HG03139 (cell line): ENCODE measurements at regions not wholly inside any gene's neighbourhood (a gene's known extent, or its start where the extent isn't known, plus 50 kb on each side); places are given as distances from the start of the nearest gene placed in this dataset.

Experiments
- ATAC-seq: cut with Tn5 transposase; IDR thresholded peaks from one replicate; pipeline ENCODE4 v1.9.1; 2021; ENCODE audit not compliant: unreplicated experiment

DNA sequence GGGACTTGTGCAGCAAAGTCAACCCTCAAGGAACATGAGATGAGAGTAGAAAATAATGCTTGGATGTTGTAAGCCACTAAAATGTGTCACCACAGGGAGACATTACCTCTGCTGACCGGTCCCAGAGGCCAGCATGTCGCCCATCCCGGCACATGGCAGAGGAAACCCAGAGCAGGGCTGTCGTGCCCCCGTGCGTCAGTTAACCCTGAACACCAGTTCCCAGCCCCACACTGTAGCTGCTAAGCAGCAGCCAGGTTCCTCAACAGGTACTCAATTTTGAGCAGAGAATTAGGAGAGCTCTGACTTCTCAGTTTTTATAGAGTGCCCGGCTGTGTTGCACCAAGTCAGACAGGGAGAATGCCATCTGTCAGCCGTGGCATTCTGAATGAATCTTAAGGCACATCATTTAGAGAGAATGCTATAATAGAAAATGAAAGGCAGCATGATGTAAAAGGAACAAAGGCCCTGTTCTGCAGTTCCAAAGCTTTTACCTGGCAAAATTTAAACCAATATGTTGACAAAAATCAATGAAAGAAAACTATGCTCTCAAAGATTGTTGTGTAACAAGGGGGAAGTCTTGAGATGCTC lies 307.9 kb downstream of the METTL4 start:
- no peak for ATAC-seq

DNA sequence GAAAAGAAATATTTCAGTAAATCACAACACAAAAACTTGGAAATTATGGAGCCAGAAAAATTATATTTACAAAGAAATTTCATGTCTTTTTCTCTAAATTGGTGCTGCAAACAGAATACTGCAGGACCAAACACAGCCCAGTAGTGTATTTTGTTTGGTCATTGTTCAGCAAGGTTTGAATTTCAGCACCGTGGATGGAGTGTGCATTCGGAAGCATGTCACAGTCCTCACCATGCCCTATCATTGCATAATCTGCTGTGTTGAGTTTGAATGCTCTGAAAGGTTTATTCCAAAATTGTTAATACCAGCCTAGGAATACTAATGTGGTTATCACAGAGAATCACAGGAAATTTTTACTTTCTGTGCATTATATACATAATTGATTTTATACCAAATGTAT lies 296.7 kb downstream of the METTL4 start:
- no peak for ATAC-seq

DNA sequence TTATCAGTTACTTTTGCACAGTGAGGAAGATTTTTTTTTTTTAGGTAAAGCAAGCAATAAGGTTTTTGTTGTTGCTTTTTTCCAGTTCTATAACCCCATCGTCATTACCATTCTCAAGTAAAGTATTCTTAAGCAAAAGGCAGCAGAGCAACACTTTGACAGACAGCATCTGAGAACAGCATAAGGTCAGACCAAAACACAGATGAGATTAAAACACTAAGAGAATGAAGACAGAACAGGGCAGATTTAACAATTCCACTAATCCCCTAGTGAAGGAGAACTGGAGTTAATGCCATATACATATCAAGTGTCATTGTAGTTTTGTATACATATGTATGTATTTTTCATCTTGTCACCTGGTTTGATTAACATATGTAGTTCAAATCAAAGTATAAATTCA lies 290.2 kb downstream of the METTL4 start:
- ATAC-seq: no peak

DNA sequence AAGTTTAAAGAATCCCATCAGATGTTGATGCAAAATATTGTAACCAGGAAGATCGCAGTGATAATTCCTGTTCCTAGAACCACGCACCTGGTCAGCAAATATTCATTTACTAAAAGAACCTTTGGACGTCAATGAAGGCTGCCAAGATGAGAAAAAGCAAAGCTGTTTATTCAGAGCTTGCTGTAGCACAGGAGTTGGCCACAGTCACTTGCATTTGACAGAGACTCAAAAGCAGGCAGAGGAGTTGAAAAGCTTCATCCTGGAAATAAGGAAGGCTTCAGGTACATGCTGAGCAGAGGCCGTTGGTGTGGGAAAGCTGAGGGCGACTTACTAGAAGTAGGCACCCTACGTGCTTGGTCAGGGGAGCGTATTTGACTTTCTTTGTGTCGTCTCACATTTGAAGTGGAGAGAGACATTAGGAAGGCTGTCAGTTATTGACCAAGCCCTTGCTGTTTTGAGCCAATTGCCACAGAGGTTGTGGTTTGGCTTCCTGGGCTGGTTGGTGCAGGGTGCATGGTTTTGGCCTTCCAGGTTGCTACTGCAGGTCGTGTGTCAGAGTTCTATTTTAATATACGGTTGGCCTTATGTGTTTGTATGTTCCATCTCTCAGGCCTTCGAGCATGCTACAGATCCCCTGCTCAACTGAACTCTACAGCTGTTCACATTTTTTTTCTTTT lies 289.6 kb downstream of the METTL4 start:
- no peak for ATAC-seq

DNA sequence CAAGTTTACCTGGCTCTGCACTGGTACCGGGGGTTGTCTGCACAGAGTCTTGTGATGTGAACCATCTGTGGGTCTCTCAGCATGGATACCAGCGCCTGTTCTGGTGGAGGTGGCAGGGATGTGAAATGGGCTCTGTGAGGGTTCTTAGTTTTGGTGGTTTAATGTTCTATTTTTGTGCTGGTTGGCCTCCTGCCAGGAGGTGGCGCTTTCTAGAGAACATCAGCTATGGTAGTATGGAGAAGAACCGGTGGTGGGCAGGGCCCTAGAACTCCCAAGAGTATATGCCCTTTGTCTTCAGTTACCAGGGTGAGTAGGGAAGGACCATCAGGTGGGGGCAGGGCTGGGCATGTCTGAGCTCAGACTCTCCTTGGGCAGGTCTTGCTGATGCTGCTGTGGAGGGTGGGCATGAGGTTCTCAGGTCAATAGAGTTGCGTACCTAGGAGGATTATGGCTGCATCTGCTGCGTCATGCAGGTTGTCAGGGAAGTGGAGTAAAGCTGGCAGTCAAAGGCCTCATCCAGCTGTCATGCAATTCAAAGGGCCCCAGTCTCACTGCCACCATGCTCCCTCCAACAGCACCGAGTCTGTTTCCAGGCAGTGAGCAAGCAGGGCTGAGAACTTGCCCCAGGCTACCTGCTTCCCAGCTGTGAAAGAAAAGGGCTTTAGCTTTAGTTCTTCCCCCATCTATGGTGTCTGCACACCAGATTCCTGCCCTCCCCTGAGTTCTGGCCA lies 278.0 kb downstream of the METTL4 start:
- no peak for ATAC-seq

DNA sequence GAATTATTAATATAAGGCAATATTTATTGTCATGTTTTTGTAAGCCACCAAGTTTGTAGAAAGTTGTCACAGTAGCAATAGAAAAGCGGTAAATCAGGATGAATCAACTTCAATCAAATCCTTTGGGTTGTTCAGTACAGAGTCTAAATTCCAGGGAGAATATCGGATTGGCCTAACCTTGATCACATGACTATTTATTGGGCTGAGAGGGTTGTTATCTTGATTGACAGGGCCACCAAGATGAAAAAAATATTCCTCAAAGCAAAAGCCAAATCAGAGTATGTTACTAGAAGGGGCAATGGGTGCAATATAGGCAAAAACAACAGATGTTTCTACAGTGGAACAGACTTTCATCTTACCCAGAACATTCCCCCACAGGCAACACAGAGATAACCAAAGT lies 270.0 kb downstream of the METTL4 start:
- no peak for ATAC-seq

DNA sequence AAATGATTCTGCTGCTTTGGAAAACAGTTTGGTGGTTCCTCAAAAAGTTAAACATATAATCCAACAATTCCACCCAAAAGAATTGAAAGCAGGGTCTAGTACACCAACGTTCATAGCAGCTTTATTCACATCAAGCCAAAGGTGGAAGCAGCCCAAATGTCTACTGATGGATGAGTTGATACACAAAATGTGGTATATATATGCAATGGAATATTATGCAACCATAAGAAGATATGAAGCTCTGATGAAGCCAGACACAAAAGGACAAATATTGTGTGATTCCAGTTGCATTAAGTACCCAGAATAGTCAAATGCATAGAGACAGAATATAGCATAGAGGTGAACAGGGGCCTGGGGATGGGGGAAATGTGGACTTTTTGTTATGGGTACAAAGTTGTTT lies 269.3 kb downstream of the METTL4 start:
- no peak for ATAC-seq

DNA sequence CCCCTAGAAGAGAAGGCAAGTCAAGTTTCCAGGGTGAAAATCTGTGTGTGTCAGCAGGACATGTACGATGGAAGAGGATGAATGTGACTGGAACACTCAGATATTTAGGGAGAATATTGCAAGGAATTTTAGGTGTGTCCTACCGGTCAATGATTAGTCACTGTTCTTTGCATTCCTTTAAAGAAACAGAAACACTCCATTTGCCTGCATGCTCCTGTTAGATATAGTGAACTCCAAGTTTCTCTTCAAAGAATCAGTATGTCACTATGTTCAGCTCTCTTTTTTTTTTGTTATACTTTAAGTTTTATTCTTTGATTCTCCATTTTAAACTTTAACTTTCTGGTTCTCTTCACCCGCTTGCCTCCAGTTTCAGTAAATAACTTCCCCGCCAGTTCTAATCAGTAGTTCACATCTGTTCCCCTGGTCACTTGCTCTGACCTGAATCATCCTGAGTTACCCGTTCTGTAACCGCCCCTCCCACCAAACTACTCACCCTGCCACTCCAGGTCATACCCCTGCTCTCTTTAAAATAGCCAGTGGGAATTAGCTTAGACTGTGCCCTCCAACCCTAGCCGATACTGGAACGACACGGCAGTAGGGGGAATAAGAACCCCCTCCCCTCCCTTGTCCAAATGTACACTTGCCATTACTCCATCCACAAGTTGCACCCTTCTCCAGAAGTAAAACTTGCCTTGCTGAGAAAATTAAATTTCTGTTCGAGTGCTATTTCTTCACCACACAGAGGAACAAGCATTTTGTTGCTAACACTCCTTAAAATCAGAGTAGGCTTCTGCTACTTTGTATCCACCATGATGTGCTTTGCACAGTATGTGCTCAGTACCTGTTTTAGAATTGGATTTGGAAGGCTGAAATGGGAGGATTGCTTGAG lies 268.4 kb downstream of the METTL4 start:
- no peak for ATAC-seq

DNA sequence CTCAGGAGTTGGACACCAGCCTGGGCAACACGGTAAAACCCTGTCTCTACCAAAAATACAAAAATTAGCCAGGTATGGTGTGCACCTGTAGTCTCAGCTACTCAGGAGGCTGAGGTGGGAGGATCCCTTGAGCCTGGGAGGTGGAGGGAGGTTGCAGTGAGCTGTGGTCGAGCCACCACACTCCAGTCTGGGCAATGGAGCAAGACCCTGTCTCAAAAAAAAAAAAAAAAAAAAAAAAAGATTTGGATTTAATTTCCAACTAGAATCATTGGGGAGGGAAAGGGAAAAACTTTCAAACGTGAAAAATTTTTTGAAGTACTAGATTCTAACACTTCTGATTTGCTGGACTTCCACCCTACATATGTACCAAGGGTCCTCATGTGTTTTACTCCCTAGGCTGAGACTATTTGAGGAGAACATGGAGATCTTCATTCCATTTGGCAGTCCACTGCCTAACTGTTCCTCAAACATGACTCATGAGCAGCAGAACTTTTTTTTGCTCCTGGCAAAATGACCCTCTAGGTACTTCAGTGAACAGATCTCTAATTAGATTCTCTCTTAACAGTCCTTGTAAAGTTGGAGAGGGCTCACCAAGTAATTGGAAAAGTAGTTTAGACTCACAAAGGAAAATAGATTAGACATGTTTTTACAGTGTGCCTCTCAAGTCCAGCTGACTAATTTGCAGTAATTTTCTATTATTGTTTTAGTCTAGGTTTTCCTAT lies 267.6 kb downstream of the METTL4 start:
- ATAC-seq: no peak

DNA sequence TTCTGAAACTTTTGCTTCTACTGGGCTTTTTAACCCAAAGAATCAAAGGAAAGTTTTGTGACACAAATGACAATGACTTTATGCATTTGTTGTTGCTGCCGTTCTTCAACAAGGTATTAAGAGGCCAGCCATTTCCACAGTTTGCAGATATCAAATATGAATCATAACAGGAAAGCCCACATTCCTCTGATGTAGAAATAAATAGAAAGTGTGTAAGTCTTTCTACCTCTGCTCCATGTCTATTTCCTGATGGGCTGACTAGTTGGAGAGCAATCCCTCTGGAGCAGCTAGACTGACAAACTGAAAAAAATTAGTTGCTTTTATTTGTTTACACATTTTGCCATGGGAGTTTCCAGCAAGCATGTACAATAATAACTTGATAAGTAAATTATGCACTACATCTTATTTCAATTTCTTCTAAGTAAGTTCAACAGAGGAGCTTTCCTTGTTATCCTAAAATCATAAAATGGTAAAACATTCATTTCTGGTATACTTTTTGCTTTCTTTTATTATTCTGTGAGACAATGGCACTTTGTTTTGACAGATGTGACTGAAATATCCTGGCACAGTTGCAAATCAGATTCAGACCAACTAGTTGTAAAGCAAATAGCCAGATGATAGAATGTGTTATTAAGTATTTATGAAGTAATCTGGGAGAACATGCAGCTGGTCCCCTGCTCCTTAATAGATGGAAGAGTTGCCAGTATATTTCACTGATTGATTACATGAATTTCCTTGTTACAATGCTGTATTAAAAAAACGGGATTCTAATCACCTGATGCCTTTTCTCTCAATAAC lies 266.7 kb downstream of the METTL4 start:
- ATAC-seq: no peak

DNA sequence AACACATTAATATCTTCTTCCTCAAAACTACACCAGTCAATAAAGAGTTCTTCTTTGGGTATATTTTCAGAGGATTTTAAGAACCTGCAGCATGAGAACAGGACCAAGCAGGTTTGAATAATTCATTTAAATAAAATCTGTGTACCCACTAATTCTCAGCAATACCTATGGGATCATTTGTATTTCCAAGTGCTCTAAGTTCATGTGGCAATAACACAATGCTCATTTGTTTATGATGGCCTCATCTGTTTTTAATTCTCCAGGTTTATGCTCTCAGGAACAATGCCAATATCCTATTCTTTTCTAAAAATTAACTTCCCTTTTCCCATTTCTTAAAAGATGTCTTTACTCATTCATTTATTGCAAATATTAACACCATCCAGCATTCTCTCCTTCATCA lies 264.7 kb downstream of the METTL4 start:
- ATAC-seq: no peak

DNA sequence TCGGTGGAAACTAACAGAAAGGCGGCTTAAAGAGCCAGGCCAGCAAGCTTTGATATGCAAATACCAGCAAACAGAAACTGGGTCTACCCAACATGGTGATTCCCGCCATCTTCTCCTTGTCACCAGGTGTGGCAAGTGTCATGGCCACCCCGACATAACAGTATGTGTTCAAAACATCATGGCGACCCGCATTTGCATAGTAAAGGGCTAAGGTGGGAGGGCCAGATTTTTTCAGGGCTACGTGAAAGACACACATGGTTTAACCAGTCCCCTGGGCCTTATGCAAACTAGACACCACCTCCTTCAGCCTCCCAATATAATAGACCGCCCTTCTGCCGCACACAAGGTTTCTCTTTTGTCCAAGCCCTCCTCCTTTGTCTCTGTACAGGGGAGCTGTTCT lies 260.4 kb downstream of the METTL4 start:
- no peak for ATAC-seq

DNA sequence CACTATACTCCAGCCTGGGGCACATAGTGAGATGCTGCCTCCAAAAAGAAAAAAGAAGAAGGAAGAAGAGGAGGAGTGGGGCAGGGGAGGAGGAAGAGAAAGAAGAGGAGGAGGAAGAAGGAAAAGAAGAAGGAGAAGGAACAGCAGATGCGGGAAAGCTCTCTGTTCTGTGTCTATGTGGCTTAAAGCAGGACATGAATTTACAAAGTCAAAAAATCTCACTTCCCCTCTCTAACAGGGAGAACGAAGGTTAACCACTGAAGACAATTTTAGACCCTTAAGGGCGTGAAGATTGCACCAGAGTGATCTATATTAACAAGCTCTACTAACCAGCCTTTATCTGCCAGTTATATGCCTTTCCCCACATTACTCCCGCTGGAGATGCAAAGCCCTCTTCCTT lies 258.9 kb downstream of the METTL4 start:
- ATAC-seq: peak; percentile 68

DNA sequence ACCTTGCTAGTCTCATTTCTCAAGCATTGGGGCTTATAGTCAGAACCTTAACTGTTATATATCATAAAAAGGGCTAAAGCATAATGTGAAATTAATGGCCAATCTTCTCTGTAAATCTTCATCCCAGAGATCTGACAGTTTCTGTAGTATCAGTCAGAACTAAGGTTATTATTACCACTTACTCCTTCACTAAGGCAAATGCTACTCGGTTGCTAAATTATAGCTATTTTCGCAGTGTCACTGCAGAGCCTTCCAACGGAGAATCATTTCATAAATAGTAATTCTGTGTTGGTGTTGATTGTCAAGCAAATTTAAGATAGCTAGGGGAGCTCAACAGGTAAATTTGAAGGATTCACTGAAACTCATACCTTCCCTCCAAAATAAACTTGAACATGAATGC lies 258.0 kb downstream of the METTL4 start:
- no peak for ATAC-seq

DNA sequence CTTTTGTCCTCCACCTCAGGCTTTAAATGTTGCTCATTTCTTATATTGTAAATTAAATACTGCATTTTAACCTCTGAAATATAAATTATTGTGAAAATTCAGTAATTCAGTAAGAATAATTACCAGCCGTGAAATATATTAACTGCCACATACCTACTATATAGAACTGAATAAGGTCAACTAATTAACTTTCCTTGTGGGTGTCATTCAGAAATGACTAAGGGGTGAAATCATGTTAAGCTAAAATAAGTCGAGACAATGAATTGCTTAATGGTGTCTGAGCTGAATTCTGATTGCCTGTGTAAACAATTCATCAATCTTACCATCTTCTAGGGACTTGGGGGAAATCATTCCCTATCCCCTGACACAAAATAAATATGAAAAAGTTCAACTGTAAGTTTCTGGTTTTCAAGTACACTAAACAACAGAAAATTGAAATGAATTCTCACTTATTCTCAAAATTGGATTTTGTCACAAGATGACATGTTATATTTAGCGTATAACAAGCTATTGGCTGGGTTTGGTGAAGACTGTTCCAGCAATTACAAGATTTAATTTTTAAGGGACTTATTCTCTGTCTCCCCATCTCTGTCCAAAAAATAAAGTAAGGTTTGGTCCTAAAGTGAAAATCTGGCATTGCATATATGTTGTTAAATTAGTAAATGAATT lies 255.1 kb downstream of the METTL4 start:
- ATAC-seq: no peak

DNA sequence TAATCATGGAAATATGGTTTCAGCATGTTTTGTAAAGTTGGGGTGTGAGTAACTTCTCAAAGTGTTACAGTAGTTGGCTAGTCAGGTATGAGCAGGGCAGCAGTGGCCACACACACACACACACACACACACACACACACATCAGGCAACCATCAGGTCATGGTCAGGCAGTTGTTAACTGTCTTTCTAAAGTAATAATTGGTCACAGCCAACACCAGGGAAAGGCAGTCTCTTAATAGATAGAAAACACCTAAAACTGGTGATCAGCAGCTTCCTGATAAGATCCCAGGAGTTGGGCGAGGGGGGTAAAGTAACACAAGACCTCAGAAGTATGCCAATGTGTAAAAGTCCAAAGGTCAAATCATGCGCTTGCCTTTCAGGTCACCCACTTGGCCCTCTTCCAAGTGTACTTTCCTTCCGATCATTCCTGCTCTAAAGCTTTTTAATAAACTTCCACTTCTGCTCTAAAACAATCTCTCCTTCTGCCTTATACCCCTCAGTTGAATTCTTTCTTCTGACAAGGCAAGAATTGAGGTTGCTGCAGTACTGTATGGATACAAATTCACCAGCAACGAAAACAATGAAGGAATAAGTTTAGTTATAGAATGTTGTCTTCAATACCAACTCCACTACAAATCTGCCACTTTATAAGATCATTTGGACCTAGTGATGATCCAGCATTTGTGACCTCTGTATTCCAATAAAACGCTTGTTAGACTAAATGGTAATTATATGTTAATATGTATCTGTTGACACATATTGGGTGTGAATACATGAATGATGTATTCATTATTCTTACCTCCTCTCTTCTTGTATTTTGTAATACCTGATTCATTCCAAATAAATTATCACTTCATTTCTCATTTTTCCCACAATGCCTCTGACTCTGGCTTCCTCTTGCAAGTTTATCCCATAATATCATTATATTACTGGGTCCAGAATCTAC lies 254.3 kb downstream of the METTL4 start:
- ATAC-seq: no peak

DNA sequence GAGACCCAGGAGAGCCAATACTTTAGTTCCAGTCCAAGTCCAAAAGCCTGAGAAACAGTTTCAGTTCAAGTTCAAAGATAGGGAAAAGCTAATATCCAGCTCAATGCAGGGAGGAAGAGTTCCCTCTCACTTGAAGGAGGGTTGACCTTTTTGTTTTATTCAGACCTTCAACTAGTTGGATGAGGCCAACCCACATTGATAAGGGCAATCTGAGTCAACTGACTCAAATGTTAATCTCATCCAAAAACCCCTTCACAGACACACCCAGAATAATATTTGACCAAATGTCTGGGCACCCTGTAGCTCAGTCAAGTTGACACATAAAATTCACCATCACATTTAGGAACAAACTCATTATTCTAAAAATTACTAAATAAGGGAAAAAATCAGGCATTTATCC lies 246.8 kb downstream of the METTL4 start:
- ATAC-seq: no peak

DNA sequence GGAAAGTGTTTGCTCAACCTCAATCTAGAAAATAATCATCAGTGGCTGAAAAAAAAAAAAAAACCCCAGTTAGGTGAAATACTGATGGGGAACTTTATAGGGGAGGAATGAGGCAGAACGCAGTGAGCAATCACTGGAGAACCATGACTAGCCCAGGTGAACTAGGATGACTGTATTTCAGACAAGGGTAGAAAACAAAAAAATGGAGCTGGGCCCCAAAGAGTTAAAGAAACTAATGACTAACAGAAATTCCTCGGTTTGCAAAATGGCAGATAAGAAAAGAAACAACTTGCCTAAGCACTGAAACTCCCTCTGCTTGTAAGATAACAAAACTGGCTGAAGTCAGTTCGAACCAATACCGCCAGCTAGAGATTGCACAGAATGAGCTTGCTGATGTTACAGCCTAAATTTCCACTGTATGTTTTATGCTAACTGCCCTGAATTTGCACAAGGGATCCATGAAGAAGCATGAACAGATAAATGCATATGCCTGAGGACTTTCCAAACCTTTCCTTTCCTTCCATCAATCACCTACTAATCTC lies 245.9 kb downstream of the METTL4 start:
- ATAC-seq: no peak
